K562 (cell line): ENCODE measurements at regions not wholly inside any gene's neighbourhood (a gene's known extent, or its start where the extent isn't known, plus 50 kb on each side); places are given as distances from the start of the nearest gene placed in this dataset.

ENCODE experiments used
- ATAC-seq: fragments of 200-7000 bp; cut with Tn5 transposase; 3 replicates; pipeline ENCODE4 v1.9.1; 2020; ENCODE audit warnings: moderate library complexity
- BruUV-seq: library from RNA; stranded (reverse); fragments of 400-500 nt; replicated peaks from 2 replicates; lab custom pipeline; 2021; lab: Mats Ljungman, UMichigan
- CTCF ChIA-PET: fragments of 300-600 bp; formaldehyde crosslinking; extraction: SDS; loops from one replicate; lab custom pipeline; 2021; ENCODE audit warnings: low intra/inter-chr PET ratio; lab: Yijun Ruan, JAX
- POLR2A ChIA-PET: fragments of 300-600, 350-650 bp; sonication (Branson Sonifier 250); formaldehyde crosslinking; extraction: SDS; loops from one replicate; lab custom pipeline; 2021; ENCODE audit warnings: antibody characterized with exemption, inconsistent platforms; lab: Yijun Ruan, JAX
- DNase-seq, 4 experiments: peaks; one replicate each; pipeline versions ENCODE4 v3.0.0 to v3.0.0-alpha.2; 2011 to 2018; ENCODE audit warnings: low spot score in 3 of 4, mixed read lengths in 3 of 4; ENCODE audit errors: extremely low read depth in 1 of 4
- FAIRE-seq: peaks from 2 replicates; lab custom pipeline; 2011; peaks lifted over from hg19 to GRCh38; lab: Jason Lieb, UNC
- H2AFZ ChIP-seq: 2 replicates; pipeline ENCODE4 v1.6.0; 2011; ENCODE audit warnings: low read depth, low read length, control low read depth, inconsistent platforms
- H3K27ac ChIP-seq: fragments of 200-600 bp; 3 replicates; pipeline ENCODE4 v1.8.0; 2011; ENCODE audit warnings: low read depth, mild to moderate bottlenecking, control low read depth, inconsistent platforms, low read length, moderate library complexity, mixed read lengths; ENCODE audit errors: extremely low read depth
- H3K27me3 ChIP-seq, 2 experiments: fragments of 300-600 bp in 1 of 2; 2 replicates in 1 of 2; 3 replicates in 1 of 2; pipeline versions ENCODE4 v1.6.0 to v1.8.0; 2011; ENCODE audit warnings: inconsistent platforms in 2 of 2, low read length in 2 of 2, mild to moderate bottlenecking in 1 of 2, mixed read lengths in 1 of 2, moderate library complexity in 1 of 2; ENCODE audit not compliant: control insufficient read depth in 2 of 2, insufficient read depth in 2 of 2
- H3K36me3 ChIP-seq: fragments of 300-600 bp; 3 replicates; pipeline ENCODE4 v1.8.0; 2011; ENCODE audit warnings: mild to moderate bottlenecking, low read length, inconsistent platforms; ENCODE audit not compliant: control insufficient read depth, insufficient read depth
- H3K4me1 ChIP-seq, 2 experiments: fragments of 200-600 bp in 1 of 2; replicated peaks in 1 of 2; 2 replicates in 1 of 2; 3 replicates in 1 of 2; pipeline versions ENCODE4 v1.5.1 to v1.8.0; 2011; ENCODE audit warnings: inconsistent platforms in 2 of 2, low read length in 2 of 2, mild to moderate bottlenecking in 1 of 2, mixed read lengths in 1 of 2, moderate library complexity in 1 of 2; ENCODE audit not compliant: control insufficient read depth in 2 of 2, insufficient read depth in 2 of 2
- H3K4me2 ChIP-seq: 2 replicates; pipeline ENCODE4 v1.6.1; 2011; ENCODE audit warnings: low read length, control low read depth, inconsistent platforms, mixed read lengths; ENCODE audit not compliant: insufficient read depth
- H3K4me3 ChIP-seq: fragments of 200-600 bp; sonication (generic), shearing (Covaris generic); 2 replicates; pipeline ENCODE4 v1.5.1; 2016; ENCODE audit warnings: control low read depth, inconsistent platforms
- H3K79me2 ChIP-seq: fragments of 200-600 bp; 3 replicates; pipeline ENCODE4 v1.8.0; 2011; ENCODE audit warnings: low read length, inconsistent platforms; ENCODE audit not compliant: control insufficient read depth, insufficient read depth
- H3K9ac ChIP-seq, 2 experiments: 2 replicates each; pipeline versions ENCODE4 v1.6.0 to v1.6.1; 2011; ENCODE audit warnings: low read depth in 2 of 2, low read length in 2 of 2, control low read depth in 1 of 2, inconsistent platforms in 1 of 2, mild to moderate bottlenecking in 1 of 2, mixed read lengths in 1 of 2; ENCODE audit not compliant: insufficient read depth in 1 of 2
- H3K9me1 ChIP-seq: one replicate; pipeline ENCODE4 v1.6.0; 2011; ENCODE audit warnings: inconsistent platforms, mild to moderate bottlenecking, low read length, moderate library complexity; ENCODE audit not compliant: control insufficient read depth, insufficient read depth
- H3K9me3 ChIP-seq: replicated peaks from 2 replicates; pipeline ENCODE4 v1.5.1; 2011; ENCODE audit warnings: low read depth, low read length, inconsistent platforms; ENCODE audit not compliant: control insufficient read depth, insufficient read depth
- H4K20me1 ChIP-seq: replicated peaks from 2 replicates; pipeline ENCODE4 v1.6.1; 2011; ENCODE audit warnings: low read length, inconsistent platforms, mixed read lengths; ENCODE audit not compliant: control insufficient read depth, insufficient read depth
- AFF4 ChIP-seq: sonication (generic); formaldehyde crosslinking; IDR thresholded peaks from 2 replicates; pipeline ENCODE4 v1.8.0; 2023; ENCODE audit warnings: mild to moderate bottlenecking, missing genetic modification reagents
- CBX5 ChIP-seq: IDR thresholded peaks from 2 replicates; pipeline ENCODE4 v1.6.1; 2014; ENCODE audit warnings: low read depth, borderline replicate concordance
- E4F1 ChIP-seq: fragments of 250-450 bp; sonication (Bioruptor Pico); IDR thresholded peaks from 2 replicates; pipeline ENCODE4 v1.5.0; 2021; ENCODE audit warnings: mild to moderate bottlenecking, borderline replicate concordance
- SMARCB1 ChIP-seq: IDR thresholded peaks from 2 replicates; pipeline ENCODE4 v1.6.1; 2011; ENCODE audit warnings: improper control_type of control experiment, low read depth; ENCODE audit not compliant: insufficient read length
- ZNF134 ChIP-seq: fragments of 250-450 bp; sonication (Bioruptor Pico); conservative IDR thresholded peaks from 2 replicates; pipeline ENCODE4 v1.4.0; 2020
- ZNF140 ChIP-seq: fragments of 250-450 bp; sonication (Bioruptor Pico); IDR thresholded peaks from 2 replicates; pipeline ENCODE4 v1.8.0; 2021; ENCODE audit warnings: moderate library complexity, mild to moderate bottlenecking, inconsistent platforms
- ZNF212 ChIP-seq: fragments of 450-650 bp; formaldehyde crosslinking; IDR thresholded peaks from 2 replicates; pipeline ENCODE4 v1.4.0; 2020; ENCODE audit warnings: mild to moderate bottlenecking
- ZNF445 ChIP-seq: fragments of 250-450 bp; sonication (Bioruptor Pico); IDR thresholded peaks from 2 replicates; pipeline ENCODE4 v1.4.0; 2020; ENCODE audit warnings: low read depth, mild to moderate bottlenecking, moderate library complexity
- ZNF717 ChIP-seq: fragments of 250-450 bp; sonication (Bioruptor Pico); IDR thresholded peaks from 2 replicates; pipeline ENCODE4 v1.5.0; 2021
- ZNF830 ChIP-seq: fragments of 250-450 bp; sonication (Bioruptor Pico); IDR thresholded peaks from 2 replicates; pipeline ENCODE4 v1.5.0; 2021; ENCODE audit warnings: mild to moderate bottlenecking
- WGBS: fragments of 100-300 bp; shearing (Covaris generic); methylation state at CpG from one replicate; pipeline ENCODE4 v1.1.6; 2016; ENCODE audit warnings: low coverage, mixed read lengths; ENCODE audit not compliant: insufficient coverage; ENCODE audit errors: missing lambda C conversion rate; 5-methylcytosine and 5-hydroxymethylcytosine counted together
- in situ Hi-C: fragments of 300-500 bp; cut with MboI; formaldehyde crosslinking; loops from 4 replicates; pipeline ENCODE4 v1.15.0; 2018; ENCODE audit warnings: inconsistent platforms, mixed read lengths
- intact Hi-C: fragments of 100-400 bp; cut with micrococcal nuclease; formaldehyde crosslinking; loops from 2 replicates; pipeline ENCODE4 v1.14.2; 2022
- TF ChIP-seq, protein P1 (sequence below), 2 experiments: fragments of 200-800 bp in 1 of 2; sonication (Bioruptor generic) in 1 of 2; sonication (generic) in 1 of 2; formaldehyde crosslinking in 1 of 2; IDR thresholded peaks in 1 of 2; conservative IDR thresholded peaks in 1 of 2; 2 replicates each; pipeline versions ENCODE4 v1.5.0 to v1.6.1; 2016 to 2020; ENCODE audit warnings: missing compliant biosample characterization in 1 of 2, missing genetic modification characterization in 1 of 2, missing genetic modification reagents in 1 of 2
- TF ChIP-seq, protein P2 (sequence below): sonication (generic); formaldehyde crosslinking; IDR thresholded peaks from 2 replicates; pipeline ENCODE4 v1.8.1; 2023; ENCODE audit warnings: mild to moderate bottlenecking, missing genetic modification reagents

DNA sequence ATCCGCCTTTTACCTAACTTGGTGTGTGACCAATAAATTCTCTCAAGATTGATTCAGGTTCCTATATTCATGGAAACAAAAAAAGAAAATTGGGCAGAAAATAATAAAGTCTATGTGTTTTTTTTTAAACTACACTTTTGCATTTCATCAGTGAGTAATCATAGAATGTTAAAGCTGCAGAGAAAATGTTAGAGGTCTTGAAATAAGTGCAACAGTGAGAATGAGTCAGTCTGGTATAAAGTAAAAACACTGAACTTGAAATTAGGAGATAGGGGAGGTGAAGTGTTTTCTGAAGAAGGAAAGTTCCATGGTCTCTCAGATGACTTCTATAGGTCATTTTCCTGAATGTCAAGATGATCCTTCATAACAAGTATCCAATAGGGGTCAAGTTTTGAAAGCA, 202.6 kb upstream of the NRP1 start:
- in situ Hi-C loops: no loop called here
- no peak for FAIRE-seq
- TF ChIP-seq, protein P1, sequence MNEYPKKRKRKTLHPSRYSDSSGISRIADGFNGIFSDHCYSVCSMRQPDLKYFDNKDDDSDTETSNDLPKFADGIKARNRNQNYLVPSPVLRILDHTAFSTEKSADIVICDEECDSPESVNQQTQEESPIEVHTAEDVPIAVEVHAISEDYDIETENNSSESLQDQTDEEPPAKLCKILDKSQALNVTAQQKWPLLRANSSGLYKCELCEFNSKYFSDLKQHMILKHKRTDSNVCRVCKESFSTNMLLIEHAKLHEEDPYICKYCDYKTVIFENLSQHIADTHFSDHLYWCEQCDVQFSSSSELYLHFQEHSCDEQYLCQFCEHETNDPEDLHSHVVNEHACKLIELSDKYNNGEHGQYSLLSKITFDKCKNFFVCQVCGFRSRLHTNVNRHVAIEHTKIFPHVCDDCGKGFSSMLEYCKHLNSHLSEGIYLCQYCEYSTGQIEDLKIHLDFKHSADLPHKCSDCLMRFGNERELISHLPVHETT (CRISPR knock-in tag; conservative IDR thresholded peaks at IDR 0.05 in 1 of 2, IDR thresholded peaks at IDR 0.05 in 1 of 2): no peak
- no peak for TF ChIP-seq ZNF140 (CRISPR knock-in tag)
- no peak for TF ChIP-seq ZNF445 (CRISPR knock-in tag)
- TF ChIP-seq ZNF717: no peak
- no peak for TF ChIP-seq E4F1 (CRISPR knock-in tag)
- no peak for TF ChIP-seq ZNF134 (CRISPR knock-in tag)
- TF ChIP-seq CBX5: no peak
- TF ChIP-seq SMARCB1: no peak
- no peak for TF ChIP-seq ZNF212
- no peak for TF ChIP-seq AFF4 (CRISPR knock-in tag)
- TF ChIP-seq, protein P2, sequence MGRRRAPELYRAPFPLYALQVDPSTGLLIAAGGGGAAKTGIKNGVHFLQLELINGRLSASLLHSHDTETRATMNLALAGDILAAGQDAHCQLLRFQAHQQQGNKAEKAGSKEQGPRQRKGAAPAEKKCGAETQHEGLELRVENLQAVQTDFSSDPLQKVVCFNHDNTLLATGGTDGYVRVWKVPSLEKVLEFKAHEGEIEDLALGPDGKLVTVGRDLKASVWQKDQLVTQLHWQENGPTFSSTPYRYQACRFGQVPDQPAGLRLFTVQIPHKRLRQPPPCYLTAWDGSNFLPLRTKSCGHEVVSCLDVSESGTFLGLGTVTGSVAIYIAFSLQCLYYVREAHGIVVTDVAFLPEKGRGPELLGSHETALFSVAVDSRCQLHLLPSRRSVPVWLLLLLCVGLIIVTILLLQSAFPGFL (CRISPR knock-in tag): no peak
- TF ChIP-seq ZNF830 (CRISPR knock-in tag): no peak

More for the DNA sequence above, 202.6 kb upstream of the NRP1 start:
- Histone ChIP-seq H3K36me3 (no peaks in the 10 kb centered on the region), H3K79me2 (no peaks in the 10 kb centered on the region), H3K4me2 (no peak overlapping the region), H4K20me1 (no peaks in the 10 kb centered on the region), H3K27me3 (no peaks in the 10 kb centered on the region), H3K9me3 (no peaks in the 10 kb centered on the region), H3K9me1 (no peaks in the 10 kb centered on the region), H3K4me1 (no peaks in the 10 kb centered on the region), H3K9ac (no peak overlapping the region), H3K4me3 (no peak overlapping the region), H2AFZ (no peak overlapping the region), H3K27ac (no peak overlapping the region)
- no TSS peak for BruUV-seq
- CTCF ChIA-PET: no interaction called here
- no peak for DNase-seq
- WGBS: 0% methylated on average over 1 of the region's 1 CpG
- no peak for ATAC-seq
- intact Hi-C loops: no loop called here
- POLR2A ChIA-PET: no interaction called here
